ENCODE measurements at regions not wholly inside any gene's neighbourhood (a gene's known extent, or its start where the extent isn't known, plus 50 kb on each side); places are given as distances from the start of the nearest gene placed in this dataset.

DNA sequence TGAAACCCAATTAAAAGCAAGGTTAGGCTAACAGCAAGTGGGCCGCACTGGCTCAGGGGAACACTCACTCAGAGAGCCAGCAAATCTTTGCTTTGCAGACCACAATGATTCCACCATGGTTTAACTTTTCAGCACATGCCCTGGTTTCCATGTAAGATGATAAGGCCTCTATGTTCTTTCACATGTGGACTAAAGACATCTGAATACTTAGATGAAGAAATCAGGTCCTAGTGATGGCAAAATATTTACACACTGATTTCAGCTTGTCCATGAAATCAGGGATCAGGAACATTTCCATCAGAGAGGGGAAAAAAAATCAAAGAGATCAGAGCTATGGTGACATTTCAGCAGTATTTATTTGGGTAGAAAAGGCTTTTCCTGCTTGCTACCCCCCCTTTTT, 258.2 kb upstream of the IRX5 start:
- no peak for DNase-seq

DNA sequence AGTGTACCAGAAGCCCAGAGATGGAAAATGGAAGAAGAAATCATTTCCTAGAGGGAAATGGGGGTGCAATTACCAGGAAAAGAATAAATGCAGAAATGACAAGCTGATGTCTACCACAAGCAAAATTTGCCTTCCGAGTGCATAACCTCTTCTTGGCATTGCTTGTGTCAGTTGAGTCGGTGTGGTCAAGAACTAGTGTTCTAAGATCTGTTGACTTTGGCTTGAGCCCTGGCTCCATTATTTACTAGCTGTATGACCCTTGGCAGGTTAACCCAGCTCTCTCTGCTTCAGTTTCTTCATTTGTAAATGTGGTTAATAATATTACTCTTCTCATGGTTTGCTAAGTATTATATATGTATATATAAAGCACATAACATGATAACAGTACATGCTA, 273.0 kb upstream of the IRX5 start:
- no peak for DNase-seq

DNA sequence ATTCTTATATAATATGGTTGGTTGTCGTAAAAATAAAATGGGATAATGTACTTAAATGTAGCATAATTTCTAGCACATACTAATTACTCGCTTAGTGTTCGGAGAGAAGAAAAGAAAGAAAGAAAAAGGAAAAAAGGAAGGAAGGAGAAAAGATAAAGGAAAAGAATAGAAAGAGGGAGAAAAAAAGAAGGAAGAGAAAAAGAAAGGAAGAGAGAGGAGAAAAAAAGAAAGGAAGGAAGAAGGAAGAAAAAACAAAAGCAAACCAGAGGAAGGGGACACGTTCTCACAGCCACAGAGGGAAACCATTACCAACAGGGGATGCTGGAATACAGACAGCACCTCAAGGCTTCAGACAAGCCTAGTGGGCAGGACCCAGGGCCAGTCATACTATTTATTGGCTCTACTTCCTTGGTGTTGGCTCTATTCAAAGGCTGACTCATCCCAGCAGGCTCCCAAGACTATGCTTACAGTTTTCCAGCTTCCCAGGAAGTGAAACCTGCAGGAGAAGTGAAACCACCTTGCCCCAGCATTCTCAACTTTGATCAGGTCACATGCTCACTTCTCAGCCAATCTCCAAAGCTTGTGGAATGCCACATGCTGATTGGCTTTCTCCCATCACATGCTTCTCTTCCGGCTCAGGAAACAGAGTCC, 273.5 kb upstream of the IRX5 start:
- no peak for DNase-seq

DNA sequence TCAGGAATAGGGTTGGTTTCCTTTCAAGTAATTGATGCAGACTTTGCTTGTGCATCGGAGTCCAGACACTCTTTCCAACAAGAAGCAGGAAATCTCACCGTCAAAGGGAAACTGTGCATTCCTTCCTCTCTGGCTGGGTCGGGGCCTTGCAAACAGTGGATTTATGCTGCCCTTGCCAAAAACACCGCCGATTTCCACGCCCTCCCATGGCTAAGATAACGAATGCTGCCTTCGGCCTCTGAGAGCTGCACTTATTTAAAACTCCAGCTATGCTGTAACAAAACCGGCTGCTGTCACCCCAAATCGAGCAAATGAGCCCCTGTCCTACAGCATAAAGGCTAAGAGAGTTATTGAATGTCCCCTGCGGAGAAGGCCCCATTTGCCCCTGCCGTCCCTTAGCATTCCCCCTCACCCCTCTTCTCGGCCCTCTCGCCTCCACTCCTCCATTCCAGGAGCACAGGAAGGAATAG, 275.5 kb upstream of the IRX5 start:
- no peak for DNase-seq

DNA sequence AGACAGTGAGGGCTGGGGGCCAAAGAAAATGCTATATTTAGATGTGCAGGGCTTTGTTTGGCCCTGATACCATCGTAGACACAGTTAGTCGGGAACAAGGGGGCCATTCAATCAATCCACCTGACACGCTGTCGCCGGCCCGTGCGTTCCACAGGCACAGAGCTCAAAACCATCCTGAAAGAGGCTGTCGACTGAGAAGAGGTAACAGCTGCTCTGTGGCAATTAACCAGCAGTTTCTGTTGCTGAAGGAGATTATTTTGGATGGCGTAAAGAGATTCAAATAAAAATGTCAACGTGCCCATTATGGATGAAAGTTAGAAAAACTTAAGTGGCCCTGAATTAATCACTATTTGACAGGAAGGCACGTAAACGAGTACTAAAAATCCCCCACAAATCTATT, 276.2 kb upstream of the IRX5 start:
- no peak for DNase-seq

DNA sequence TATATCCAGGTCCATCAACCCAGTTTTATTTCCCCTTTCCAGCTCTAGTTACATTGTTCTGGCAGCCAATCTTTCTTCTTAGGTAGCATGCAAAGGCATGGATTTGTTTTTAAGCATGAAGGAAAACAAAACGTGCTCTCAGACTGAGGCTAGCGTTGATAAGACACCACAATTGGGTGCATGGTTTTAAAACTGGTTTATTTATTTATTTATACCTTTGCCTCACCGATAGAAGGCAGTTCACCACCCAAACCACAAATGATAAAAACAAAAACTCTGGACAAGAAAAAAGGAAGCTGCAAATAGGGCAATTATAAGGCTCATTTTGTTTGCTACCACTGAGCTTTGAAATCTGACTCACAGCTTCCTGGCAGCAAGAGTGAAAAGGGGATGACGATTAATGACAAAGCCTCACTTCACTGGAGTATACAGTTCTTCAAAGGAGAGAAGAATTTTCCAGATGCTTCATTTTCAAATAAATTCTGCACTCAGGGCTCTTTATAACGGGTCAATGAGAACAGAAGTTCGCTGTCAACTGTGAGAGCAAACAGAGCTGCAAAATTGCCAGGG, 278.4 kb upstream of the IRX5 start:
- no peak for DNase-seq

DNA sequence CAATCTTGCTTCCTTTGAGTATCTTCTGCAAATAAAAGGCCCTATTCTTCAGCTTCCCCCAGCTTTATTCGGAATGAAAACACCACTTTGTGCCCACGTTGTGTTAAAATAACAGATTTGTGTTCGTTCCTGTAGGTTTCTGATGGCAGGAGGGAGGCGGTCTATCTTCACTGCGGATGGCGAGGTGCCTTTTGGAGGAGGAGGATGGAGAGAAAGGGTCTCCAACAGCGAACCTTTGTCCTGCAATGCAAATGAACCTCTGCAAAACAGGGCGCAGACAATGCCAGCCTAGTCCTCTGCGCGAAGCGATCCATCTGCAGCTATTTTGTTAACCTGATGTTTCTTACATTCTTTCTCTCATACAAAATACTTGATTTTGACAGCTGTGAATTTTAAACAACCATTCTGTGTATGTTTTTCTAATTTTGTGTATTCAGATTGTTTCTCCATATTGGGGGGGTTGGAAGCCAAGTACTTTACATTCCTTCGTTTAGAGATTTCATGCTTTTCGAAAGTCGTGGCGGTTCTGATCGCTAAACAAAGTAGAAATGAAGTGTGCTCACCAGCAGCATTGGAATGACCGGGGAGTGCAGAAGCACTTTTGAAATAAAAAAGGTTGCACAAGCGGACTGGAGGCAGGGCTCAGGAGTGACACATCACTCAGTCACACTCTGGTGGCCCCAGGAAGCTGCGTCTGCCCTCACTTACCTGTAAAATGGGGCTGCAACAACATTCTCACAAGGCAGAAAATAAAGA, 279.0 kb upstream of the IRX5 start:
- DNase-seq, result no peak

DNA sequence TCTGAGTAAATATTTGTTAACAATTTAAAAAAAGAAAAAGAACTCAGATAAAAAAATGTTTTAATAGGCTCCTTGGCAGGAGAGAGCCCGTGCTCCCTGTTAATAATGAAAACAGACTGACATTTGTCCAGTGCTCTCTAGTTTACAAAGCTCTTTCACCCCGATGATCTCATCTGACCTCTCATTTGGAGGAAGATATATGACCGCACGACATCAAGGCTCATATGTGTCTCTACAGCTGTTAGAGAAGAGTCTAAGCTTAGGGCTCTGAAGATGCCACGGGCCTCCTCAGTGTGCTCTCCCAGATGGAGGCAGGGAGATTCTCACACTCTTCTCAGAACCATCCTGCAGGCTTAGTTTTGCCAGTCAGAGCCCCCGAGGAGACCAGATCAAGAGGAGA, 280.8 kb upstream of the IRX5 start:
- no peak for DNase-seq

DNA sequence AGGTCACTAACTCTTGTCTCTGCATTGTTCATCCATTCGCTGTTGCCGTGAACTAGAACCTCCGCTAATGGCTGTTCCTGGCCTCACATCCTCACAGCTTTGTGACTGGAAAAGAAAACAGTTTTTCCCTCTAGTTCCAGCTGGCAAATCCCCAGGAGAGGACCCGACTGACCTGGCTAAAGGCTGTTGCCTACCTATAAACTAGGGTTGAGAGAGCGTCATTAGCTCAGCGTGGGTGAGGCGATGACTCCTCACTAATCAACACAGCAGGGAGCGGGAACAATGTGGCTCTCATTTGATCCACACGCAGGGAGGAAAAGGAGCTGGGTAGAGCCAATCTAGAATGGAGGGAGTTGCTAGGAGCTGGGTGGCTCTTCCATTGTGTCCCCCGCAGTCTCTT, 282.1 kb upstream of the IRX5 start:
- DNase-seq, result no peak

DNA sequence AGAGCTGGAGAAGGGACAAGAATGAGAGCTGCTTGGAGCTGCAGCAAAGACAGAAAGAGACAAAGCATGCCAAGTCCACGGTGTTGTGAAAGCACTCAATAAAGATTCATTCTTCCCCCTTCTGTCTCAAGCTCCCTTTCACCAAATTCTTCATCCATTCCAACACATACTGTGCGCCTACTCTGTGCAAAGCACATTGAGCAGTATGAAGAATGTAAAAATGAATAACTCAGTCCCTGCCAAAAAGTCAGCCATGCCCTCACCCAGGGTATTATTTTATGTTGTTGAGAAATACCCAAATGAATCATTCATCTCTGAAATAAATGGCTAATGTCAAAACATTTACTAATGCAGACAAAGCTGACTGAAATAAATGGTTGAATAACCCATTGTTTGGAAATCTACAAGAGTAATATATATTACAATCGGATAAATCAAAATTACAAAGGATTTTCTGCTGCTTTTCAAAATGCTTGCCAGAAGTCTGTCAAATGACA, 282.9 kb upstream of the IRX5 start:
- no peak for DNase-seq

DNA sequence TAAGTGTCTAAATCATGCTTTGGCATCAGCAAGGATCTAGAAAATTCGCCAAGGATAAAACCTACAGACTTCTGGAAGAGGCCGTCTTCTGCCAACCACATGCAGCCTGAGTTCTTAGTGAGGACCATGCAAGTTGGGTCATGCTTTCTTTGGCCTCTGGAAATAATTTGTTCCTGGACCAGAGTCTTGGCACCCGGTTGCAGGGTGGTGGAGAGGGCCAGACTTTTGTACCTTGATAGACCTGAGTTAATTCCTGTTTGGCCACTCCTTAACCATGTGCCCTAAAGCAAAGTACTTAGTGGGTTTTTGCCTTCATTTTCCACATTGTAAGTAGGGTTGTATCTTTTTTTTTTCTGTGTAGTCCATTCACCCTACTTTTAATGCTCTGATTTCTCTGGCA, 283.4 kb upstream of the IRX5 start:
- no peak for DNase-seq

DNA sequence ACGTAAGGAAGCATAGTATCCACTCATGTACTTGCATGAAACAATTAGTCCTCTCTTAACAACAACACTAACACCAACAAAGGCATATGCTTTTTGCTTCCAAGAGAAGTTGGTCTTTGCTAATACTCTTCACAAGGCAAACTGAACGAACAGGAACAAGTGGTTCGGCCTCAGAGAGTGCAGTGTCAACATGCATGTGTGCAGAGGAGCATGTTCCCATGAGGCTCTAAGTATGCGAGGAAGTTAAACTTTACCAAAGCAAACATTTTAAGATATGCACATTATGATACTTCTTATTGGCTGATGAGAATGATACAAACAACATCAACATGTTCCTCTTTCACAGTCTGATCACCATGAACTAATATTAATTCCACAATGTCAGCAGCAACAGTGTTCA, 285.3 kb upstream of the IRX5 start:
- no peak for DNase-seq

DNA sequence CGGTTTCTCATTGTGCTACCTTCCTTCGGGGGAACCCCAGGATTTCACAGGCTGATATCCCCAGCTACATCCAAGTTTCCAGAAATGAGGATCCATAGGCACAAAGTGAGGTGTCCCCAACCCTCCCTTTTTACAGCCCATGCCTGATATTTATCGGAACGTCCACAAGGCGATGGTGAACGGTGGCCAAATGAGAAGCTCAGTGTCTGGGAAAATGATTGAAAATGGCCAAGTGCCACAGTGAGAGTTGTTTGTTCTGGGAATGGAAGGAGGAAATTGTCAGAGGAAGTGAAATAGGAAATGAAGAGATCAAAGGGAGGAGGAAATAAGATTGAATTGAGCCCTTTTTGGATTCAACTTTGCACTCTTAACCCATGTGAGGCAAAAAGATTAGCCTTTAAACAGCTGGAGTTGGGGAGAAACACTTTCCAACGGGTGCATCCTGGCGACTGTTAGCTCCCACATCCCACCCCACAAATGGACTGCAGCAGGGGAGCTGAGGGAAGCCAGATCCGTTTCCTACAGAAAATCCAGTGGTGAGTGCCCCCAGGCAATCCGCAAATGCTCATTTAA, 294.4 kb upstream of the IRX5 start:
- no peak for DNase-seq

DNA sequence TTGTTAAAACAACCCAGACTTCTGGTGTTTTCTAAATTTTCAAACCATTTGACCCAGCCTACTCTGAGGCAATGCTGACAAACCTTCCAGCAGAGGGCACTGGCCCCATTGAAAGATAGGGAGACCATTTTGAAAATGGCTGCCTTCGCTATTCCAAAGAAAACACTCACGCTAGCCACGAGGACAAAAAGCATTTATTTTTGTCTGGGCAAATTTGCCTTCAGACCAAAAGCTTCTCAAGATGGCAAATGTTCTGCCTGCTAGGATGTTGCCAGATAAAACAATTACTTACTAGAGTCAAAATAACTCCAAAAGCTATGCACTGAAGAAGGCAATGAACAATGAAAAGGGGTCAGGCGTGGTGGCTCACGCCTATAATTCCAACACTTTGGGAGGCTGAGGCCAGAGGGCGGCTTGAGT, 296.7 kb upstream of the IRX5 start:
- no peak for DNase-seq

DNA sequence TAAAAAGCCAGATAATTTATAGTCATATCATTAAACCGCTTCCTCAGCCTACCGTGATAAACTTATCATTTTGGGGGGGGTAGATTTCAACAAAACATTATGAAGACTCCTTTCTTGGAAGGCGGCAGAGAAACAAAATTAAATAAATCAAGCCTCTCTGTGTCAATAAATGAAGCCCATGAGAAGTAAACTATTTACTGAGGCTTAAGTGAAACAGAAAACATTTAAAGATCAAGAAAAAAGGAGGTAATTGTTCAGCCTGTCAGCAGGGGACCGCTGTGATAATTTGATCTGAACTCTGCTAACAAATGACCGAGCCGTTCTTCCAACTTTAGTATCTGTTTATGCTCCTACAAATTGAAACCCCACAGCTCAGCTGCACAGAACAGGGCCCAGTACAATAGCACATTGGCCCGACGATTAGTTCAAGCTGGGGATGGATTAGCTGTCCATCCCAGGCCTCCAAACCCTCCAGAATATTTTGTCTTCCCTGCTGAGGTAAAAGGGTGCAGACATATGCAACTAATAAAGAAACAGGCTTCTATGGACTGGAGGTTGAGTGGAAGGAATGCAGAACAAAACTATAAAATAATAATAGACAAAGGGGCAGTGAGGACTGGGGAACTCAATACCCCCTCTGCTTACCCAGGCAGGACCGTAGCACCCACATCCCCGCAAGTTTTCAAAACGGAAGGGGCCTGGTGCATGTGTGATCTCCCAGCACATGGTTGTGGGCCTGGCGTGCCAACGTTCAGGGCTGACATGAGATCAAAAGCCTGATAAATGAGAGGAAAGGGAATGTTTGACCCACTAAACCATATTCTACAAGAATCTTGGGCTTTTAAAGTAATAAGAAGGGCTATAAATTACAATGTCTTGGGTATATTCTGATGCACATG, 298.1 kb upstream of the IRX5 start:
- no peak for DNase-seq

DNA sequence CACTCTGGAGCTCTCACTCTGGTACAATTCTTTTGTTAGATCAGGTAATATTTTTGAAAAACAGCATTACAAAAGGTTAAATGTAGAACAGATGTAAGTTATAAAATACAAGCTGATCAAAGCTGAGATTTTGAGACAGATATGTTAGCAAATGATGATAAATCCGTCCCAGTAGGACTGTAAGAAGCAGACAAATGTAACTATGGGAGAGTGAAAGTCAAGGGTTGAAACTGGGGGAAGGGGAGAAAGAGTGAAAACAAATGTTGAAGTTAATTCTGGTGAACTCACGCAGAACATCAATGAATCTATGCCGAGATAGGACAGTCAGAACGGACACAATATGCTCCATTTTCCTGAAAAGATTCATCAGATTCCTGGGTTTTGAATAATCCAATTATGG, 298.9 kb upstream of the IRX5 start:
- DNase-seq, result no peak

DNA sequence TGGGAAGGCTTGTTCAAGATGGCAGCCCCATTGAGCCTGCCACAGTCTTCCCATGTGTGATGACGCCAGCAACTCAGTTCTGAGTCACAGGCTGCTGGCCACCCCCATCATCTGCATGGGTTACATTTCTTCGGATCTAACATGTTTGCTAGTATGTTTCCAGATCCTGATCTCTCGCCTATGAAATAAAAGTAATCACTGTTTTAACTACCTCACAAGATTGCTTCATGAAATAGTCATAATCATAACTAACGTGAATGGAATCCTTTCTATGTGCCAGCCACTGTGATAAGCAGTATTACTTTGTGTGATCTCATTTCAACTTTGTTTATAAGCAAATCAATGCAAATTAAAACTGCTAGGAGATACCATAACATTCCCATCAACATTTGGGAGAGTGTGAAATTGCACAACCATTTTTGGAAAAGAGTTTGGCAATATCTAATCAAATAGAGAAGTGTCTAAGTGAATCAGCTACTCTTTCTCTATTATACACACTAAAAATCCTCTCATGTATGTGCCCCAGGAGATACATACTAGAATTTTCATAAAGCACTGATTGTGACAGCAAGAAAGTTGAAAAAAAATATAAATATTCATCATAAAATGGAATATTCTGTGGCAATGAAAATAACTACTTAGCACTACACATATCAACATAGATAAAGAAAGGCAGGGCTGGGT, 300.2 kb upstream of the IRX5 start:
- DNase-seq, result no peak

DNA sequence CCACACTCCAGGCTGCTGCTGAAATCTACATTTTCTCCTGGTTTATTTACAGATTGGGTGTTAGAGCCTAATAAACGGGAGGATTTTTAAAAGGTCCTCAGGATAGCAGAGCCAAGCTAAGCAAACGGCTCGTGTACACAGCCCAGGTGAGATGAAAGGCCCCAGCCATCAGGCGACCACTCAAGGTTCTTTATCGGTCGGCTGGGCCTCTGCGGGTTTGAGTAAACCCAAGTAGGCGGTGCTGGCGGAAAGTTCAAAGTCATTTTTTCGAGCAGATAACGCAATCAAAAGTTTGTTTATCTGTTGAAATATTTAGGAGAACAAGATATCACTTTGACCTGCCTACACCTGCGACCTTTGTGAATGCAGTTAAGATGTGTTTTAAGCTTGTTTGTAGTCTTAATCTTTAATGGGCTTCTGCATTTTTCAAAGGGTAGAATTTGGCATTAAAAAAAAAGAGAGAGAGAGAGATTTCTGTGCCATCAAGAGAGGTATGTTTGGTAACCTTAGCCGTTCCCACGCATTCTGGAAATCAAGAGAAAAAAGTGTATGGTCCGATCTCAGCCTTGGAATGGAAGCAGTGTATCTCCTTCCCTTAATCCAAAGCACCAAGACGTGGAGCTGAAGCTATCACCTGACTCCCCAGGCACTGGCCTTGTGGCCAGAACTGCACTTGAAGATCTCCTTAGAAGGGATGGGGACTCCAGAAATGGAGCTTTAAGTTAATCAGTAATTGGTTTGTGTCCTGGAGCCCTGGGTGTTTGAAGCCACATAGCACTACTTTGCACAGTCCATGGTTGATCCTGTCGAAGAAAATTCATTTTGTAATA, 301.7 kb upstream of the IRX5 start:
- no peak for DNase-seq

DNA sequence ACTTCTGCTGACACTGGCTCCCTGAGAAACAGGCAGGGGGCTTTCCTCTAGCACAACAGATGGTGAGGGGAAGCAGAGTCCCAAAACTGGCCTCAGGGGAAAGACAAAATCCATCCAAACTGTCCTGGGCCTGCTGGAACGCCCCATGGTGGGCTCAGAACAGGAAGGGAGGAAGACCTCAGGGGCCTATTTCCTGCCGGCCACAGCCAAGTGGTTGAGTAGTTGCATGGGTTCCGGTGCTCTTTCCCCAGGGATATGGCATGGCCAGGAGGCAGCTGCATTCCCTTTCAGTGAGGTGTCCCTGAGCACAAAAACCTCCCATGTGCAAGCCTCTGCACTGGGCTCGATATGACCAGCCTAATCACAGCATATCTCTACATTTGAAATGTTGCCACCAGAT, 303.0 kb upstream of the IRX5 start:
- no peak for DNase-seq

DNA sequence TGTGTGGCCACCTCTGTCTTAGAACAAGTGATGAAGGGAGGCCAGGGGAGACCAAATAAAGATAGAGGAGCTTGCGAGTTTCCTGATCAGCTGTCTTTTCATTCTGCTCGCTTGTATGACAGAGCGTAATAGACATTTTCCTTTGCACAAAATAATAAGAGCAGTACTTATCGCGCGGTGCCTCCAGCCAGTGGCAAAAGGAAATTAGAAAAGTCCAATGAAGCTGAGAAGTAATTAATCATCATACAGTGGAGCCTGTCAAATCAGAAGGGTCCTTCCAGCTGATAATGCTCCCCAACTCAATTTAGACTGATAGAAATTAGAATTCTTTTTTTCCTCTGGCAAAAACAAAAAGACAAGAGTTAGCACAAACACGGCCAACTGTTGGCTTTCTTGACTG, 307.0 kb upstream of the IRX5 start:
- no peak for DNase-seq

DNA sequence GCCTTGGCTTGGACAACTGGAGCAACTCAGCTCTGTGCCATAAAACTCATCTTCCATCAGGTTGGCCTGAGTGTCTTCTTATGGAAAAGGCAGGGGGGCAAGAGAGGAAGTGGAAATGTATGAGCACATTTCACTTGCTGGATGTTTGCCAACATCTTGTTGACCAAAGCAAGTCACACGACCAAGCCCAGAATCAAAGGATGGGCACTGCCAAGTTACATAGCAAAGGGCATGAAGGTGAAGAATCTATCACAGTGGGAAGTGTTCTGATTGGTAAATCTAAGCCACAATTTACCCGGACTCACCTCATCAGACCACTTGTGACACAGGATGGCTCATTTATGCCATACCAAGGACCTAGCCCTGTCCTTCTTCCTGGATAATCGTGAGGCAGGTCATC, 310.5 kb upstream of the IRX5 start:
- DNase-seq, result no peak

Data from SW 1271 (cell line).